Mucosa of stomach (tissue), 1 donor: ENCODE measurements at regions not wholly inside any gene's neighbourhood (a gene's known extent, or its start where the extent isn't known, plus 50 kb on each side); places are given as distances from the start of the nearest gene placed in this dataset.

ENCODE experiments used
- H3K27me3 ChIP-seq: one replicate; pipeline ENCODE4 v1.7.0; 2013; ENCODE audit warnings: mild to moderate bottlenecking, low read length; ENCODE audit not compliant: control insufficient read depth, insufficient read depth
- H3K36me3 ChIP-seq: one replicate; pipeline ENCODE4 v1.7.0; 2013; ENCODE audit warnings: low read length; ENCODE audit not compliant: control insufficient read depth, insufficient read depth
- H3K4me1 ChIP-seq: one replicate; pipeline ENCODE4 v1.7.0; 2013; ENCODE audit warnings: mild to moderate bottlenecking, low read length; ENCODE audit not compliant: control insufficient read depth, insufficient read depth
- H3K4me3 ChIP-seq: one replicate; pipeline ENCODE4 v1.7.0; 2013; ENCODE audit warnings: low read length
- H3K9ac ChIP-seq: one replicate; pipeline ENCODE4 v1.7.0; 2013; ENCODE audit warnings: mild to moderate bottlenecking, low read length, moderate library complexity
- H3K9me3 ChIP-seq: one replicate; pipeline ENCODE4 v1.7.0; 2013; ENCODE audit warnings: mild to moderate bottlenecking, low read length, moderate library complexity; ENCODE audit not compliant: control insufficient read depth
- donor health status: Pancreatic carcinoma.

- no peaks in the 10 kb centered on the region for H3K9me3 ChIP-seq
- H3K27me3 ChIP-seq = peaks cover 24% of the 10 kb centered on the region
- H3K4me1 ChIP-seq = no peaks in the 10 kb centered on the region
- no peak overlapping the region for H3K9ac ChIP-seq
- H3K4me3 ChIP-seq = no peak overlapping the region
- no peaks in the 10 kb centered on the region for H3K36me3 ChIP-seq
These were observed 217.7 kb downstream of the FOXA2 start for GRCh38 chr20:22366631-22367030.

DNA sequence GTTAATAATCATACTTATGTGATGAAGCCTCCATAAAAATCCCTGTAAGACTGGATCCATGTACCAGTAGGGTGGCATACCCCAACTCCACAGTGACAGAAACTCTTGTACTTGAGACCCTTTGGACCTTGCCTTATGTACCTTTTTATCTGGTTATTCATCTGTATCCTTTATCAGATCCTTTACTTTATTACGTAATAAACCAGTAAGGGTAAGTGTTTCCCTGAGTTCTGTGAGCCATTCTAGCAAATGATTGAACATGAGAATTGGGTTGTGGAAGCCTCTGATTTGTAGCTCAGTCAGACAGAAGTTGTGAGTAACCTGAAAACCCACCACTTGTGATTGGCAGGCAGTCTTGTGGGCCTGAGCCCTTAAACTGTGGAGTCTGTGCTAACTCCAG lies 229.7 kb downstream of the FOXA2 start:
- H3K36me3 ChIP-seq = no peaks in the 10 kb centered on the region
- H3K4me3 ChIP-seq = no peak overlapping the region
- no peaks in the 10 kb centered on the region for H3K9me3 ChIP-seq
- no peak overlapping the region for H3K9ac ChIP-seq
- peaks cover 7% of the 10 kb centered on the region for H3K27me3 ChIP-seq
- no peaks in the 10 kb centered on the region for H3K4me1 ChIP-seq

DNA sequence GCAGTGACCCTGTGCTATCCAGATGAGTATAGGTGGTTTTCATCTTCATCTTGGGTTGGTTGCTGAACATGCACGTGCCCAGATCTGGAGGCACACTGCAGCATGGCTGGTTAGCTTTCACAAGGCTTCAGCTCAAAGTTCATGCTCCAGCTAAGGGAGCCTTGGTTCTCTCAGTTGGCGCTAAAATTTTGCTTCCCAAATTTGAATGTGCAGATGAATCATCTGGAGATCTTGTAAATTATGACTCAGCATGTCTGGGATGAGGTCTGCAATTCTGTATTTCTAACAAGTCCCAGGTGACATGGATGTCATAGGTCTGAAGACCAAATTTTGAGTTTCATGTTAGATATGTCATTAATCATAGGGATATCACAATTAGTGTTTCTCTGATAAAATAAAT lies 230.8 kb downstream of the FOXA2 start:
- H3K27me3 ChIP-seq = peaks cover 7% of the 10 kb centered on the region
- H3K9me3 ChIP-seq = no peaks in the 10 kb centered on the region
- H3K4me3 ChIP-seq = no peak overlapping the region
- no peak overlapping the region for H3K9ac ChIP-seq
- no peaks in the 10 kb centered on the region for H3K36me3 ChIP-seq
- H3K4me1 ChIP-seq = no peaks in the 10 kb centered on the region

- H3K9ac ChIP-seq = no peak overlapping the region
- H3K4me1 ChIP-seq = peaks cover 4% of the 10 kb centered on the region
- H3K36me3 ChIP-seq = no peaks in the 10 kb centered on the region
- peaks cover 7% of the 10 kb centered on the region for H3K27me3 ChIP-seq
- H3K9me3 ChIP-seq = no peaks in the 10 kb centered on the region
- H3K4me3 ChIP-seq = no peak overlapping the region
These were observed 232.4 kb downstream of the FOXA2 start for GRCh38 chr20:22352019-22352418.

GRCh38 chr20:22350624-22351023 lies 233.7 kb downstream of the FOXA2 start:
- Histone ChIP-seq H3K4me3 (no peak overlapping the region), H3K36me3 (no peaks in the 10 kb centered on the region), H3K9me3 (no peaks in the 10 kb centered on the region), H3K9ac (no peak overlapping the region), H3K4me1 (peaks cover 4% of the 10 kb centered on the region), H3K27me3 (peaks cover 7% of the 10 kb centered on the region)

DNA sequence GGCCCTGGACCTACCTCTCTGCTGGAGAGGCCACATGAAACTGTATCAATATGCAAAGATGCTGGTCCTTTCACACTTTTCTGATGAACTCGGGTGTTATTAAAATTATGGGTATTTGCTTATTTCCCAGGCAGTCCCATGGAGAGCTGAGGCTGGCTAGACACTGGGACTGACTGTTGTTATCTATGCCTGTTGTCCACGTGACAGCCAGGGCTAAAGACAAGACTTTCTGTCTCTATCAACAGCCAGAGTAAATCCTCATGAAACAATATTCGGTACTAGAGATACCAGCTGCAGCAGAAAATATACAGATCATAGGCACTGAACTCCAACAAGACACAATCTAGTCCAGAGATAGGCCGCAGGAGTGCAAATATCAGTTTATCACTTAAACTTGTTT lies 236.4 kb downstream of the FOXA2 start:
- peaks cover 4% of the 10 kb centered on the region for H3K4me1 ChIP-seq
- H3K27me3 ChIP-seq = peaks cover 7% of the 10 kb centered on the region
- no peak overlapping the region for H3K9ac ChIP-seq
- no peaks in the 10 kb centered on the region for H3K36me3 ChIP-seq
- no peaks in the 10 kb centered on the region for H3K9me3 ChIP-seq
- no peak overlapping the region for H3K4me3 ChIP-seq

DNA sequence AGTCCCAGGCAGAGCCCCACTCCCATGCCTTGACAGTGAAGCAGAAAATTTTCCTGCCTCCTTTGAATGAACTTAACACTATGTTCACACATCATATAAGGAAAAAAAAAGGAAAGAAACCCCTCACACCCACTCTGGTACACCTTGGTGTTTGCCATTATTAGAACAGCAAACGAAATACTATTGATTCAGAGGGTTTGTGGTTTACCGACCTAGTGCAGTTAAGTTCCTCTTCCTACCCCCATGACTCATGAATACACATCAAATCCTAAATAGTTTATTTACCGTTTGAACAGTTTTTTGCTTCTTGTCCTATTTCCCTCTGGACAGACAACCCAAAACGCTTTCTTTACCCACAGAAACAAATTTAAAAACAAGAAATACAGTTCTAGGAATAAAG lies 237.7 kb downstream of the FOXA2 start:
- no peak overlapping the region for H3K9ac ChIP-seq
- no peak overlapping the region for H3K4me3 ChIP-seq
- no peaks in the 10 kb centered on the region for H3K36me3 ChIP-seq
- no peaks in the 10 kb centered on the region for H3K9me3 ChIP-seq
- peaks cover 7% of the 10 kb centered on the region for H3K27me3 ChIP-seq
- H3K4me1 ChIP-seq = peaks cover 4% of the 10 kb centered on the region

GRCh38 chr20:22343612-22344011 lies 240.8 kb downstream of the FOXA2 start:
- Histone ChIP-seq H3K27me3 (peaks cover 5% of the 10 kb centered on the region), H3K9me3 (no peaks in the 10 kb centered on the region)

GRCh38 chr20:22342410-22342809 lies 242.0 kb downstream of the FOXA2 start:
- Histone ChIP-seq H3K36me3 (no peaks in the 10 kb centered on the region), H3K27me3 (peaks cover 5% of the 10 kb centered on the region), H3K9ac (no peak overlapping the region)

More at GRCh38 chr20:22343612-22344011, 240.8 kb downstream of the FOXA2 start:
- no peak overlapping the region for H3K4me3 ChIP-seq
- peaks cover 4% of the 10 kb centered on the region for H3K4me1 ChIP-seq
- no peak overlapping the region for H3K9ac ChIP-seq
- H3K36me3 ChIP-seq = no peaks in the 10 kb centered on the region

GRCh38 chr20:22341508-22341907 lies 242.9 kb downstream of the FOXA2 start:
- Histone ChIP-seq H3K27me3 (peaks cover 5% of the 10 kb centered on the region), H3K9me3 (no peaks in the 10 kb centered on the region)

More at GRCh38 chr20:22342410-22342809, 242.0 kb downstream of the FOXA2 start:
- no peaks in the 10 kb centered on the region for H3K4me1 ChIP-seq
- no peaks in the 10 kb centered on the region for H3K9me3 ChIP-seq
- H3K4me3 ChIP-seq = no peak overlapping the region

GRCh38 chr20:22339946-22340345 lies 244.4 kb downstream of the FOXA2 start:
- Histone ChIP-seq H3K27me3 (peaks cover 5% of the 10 kb centered on the region), H3K9me3 (no peaks in the 10 kb centered on the region), H3K9ac (no peak overlapping the region), H3K36me3 (no peaks in the 10 kb centered on the region), H3K4me3 (no peak overlapping the region), H3K4me1 (no peaks in the 10 kb centered on the region)

More at GRCh38 chr20:22341508-22341907, 242.9 kb downstream of the FOXA2 start:
- H3K4me1 ChIP-seq = no peaks in the 10 kb centered on the region
- no peak overlapping the region for H3K4me3 ChIP-seq
- no peaks in the 10 kb centered on the region for H3K36me3 ChIP-seq
- H3K9ac ChIP-seq = no peak overlapping the region

DNA sequence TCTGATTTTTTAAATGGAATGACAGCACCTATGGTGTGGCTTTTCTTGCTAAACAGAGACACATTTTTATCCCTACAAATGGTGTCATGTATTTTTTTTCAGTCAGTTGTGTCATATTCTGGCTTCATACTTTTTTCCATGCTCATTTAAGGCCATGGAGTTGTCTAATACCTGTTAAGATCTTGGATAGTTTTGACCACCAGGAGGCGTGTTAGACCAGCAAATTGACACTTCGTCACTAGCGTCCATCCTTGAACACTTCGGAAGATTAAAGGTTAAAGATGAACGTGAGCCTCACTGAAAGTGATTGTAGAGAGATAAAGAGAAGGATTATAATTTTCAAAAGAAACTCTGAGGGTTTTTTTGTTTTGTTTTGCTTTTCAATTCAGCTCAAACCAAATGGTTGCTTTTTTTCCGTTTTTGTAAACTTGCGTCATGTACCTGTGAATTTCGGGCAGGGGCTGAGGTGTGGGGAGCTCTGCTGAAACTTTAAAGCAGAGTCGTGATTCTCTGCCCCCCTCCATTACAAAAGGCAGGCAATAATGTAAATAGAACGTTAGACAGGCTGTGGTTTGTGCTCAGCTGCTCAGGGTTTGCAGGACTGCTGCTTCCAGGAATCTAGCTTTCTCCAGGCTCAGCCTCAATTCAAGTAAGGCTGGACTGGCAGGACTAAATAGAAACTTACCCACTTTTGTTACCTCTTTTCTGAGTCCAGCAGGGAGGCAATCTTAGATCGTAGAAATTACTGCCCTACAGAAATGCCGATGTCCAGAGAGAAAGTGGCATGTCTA lies 245.1 kb downstream of the FOXA2 start:
- H3K9me3 ChIP-seq = no peaks in the 10 kb centered on the region
- H3K4me3 ChIP-seq = no peak overlapping the region
- H3K9ac ChIP-seq = no peak overlapping the region
- H3K27me3 ChIP-seq = peaks cover 5% of the 10 kb centered on the region
- no peaks in the 10 kb centered on the region for H3K36me3 ChIP-seq
- H3K4me1 ChIP-seq = no peaks in the 10 kb centered on the region
